H9 (cell line): ENCODE measurements at regions not wholly inside any gene's neighbourhood (a gene's known extent, or its start where the extent isn't known, plus 50 kb on each side); places are given as distances from the start of the nearest gene placed in this dataset.

ENCODE experiments used
- DNase-seq: peaks from one replicate; pipeline ENCODE4 v3.0.0-alpha.2; 2017
- H2AFZ ChIP-seq: one replicate; pipeline ENCODE4 v1.6.1; 2013; ENCODE audit warnings: mild to moderate bottlenecking, low read length, control low read depth, moderate library complexity
- H2AK5ac ChIP-seq: 2 replicates; pipeline ENCODE4 v1.6.1; 2013; ENCODE audit warnings: low read length, control low read depth, mixed read lengths; ENCODE audit not compliant: insufficient read length
- H2BK120ac ChIP-seq: one replicate; pipeline ENCODE4 v1.6.1; 2013; ENCODE audit warnings: low read depth, mild to moderate bottlenecking, low read length, control low read depth, inconsistent platforms; ENCODE audit not compliant: poor library complexity, severe bottlenecking
- H2BK12ac ChIP-seq: 2 replicates; pipeline ENCODE4 v1.6.1; 2013; ENCODE audit warnings: low read length, control low read depth, mixed read lengths, low read depth; ENCODE audit not compliant: insufficient read length
- H2BK15ac ChIP-seq: 2 replicates; pipeline ENCODE4 v1.6.1; 2013; ENCODE audit warnings: low read depth, low read length, control low read depth
- H2BK20ac ChIP-seq: one replicate; pipeline ENCODE4 v1.6.1; 2013; ENCODE audit warnings: low read depth, mild to moderate bottlenecking, low read length, control low read depth, inconsistent platforms; ENCODE audit not compliant: poor library complexity, severe bottlenecking
- H2BK5ac ChIP-seq: 2 replicates; pipeline ENCODE4 v1.6.1; 2013; ENCODE audit warnings: low read length, control low read depth, mixed read lengths; ENCODE audit not compliant: insufficient read length
- H3K14ac ChIP-seq: 2 replicates; pipeline ENCODE4 v1.6.1; 2013; ENCODE audit warnings: low read length, control low read depth; ENCODE audit not compliant: insufficient read depth
- H3K18ac ChIP-seq: 2 replicates; pipeline ENCODE4 v1.6.1; 2013; ENCODE audit warnings: low read depth, mild to moderate bottlenecking, mixed read lengths, low read length, control low read depth; ENCODE audit not compliant: insufficient read length
- H3K23ac ChIP-seq: 2 replicates; pipeline ENCODE4 v1.6.1; 2013; ENCODE audit warnings: low read length, control low read depth, mixed read lengths, low read depth; ENCODE audit not compliant: insufficient read length
- H3K23me2 ChIP-seq: 2 replicates; pipeline ENCODE4 v1.6.1; 2013; ENCODE audit warnings: low read depth, mild to moderate bottlenecking, mixed read lengths, low read length, control low read depth; ENCODE audit not compliant: insufficient read length, poor library complexity, severe bottlenecking
- H3K27ac ChIP-seq: 2 replicates; pipeline ENCODE4 v1.5.1; 2013; ENCODE audit warnings: low read length, control low read depth, mixed read lengths, low read depth; ENCODE audit not compliant: insufficient read length
- H3K27me3 ChIP-seq: 2 replicates; pipeline ENCODE4 v1.6.1; 2013; ENCODE audit warnings: low read length, control low read depth, inconsistent platforms; ENCODE audit not compliant: insufficient read depth
- H3K4ac ChIP-seq: 2 replicates; pipeline ENCODE4 v1.6.1; 2013; ENCODE audit warnings: low read depth, mild to moderate bottlenecking, control low read depth, inconsistent platforms, low read length, moderate library complexity
- H3K4me1 ChIP-seq: 2 replicates; pipeline ENCODE4 v1.6.1; 2013; ENCODE audit warnings: low read length, control low read depth, inconsistent platforms; ENCODE audit not compliant: insufficient read depth
- H3K4me2 ChIP-seq: 2 replicates; pipeline ENCODE4 v1.6.1; 2013; ENCODE audit warnings: low read length, control low read depth, mixed read lengths; ENCODE audit not compliant: insufficient read length, insufficient read depth
- H3K56ac ChIP-seq: 2 replicates; pipeline ENCODE4 v1.6.1; 2013; ENCODE audit warnings: low read depth, mild to moderate bottlenecking, mixed read lengths, low read length, control low read depth; ENCODE audit not compliant: insufficient read length
- H3K79me1 ChIP-seq: 2 replicates; pipeline ENCODE4 v1.6.1; 2013; ENCODE audit warnings: low read depth, mild to moderate bottlenecking, moderate library complexity, low read length, control low read depth, inconsistent platforms; ENCODE audit not compliant: insufficient read depth, poor library complexity, severe bottlenecking
- H3K79me2 ChIP-seq: 2 replicates; pipeline ENCODE4 v1.6.1; 2013; ENCODE audit warnings: low read length, control low read depth, inconsistent platforms; ENCODE audit not compliant: insufficient read depth
- H3K9ac ChIP-seq: 2 replicates; pipeline ENCODE4 v1.6.1; 2013; ENCODE audit warnings: low read length, control low read depth, mixed read lengths; ENCODE audit not compliant: insufficient read length; ENCODE audit errors: extremely low read depth
- H3K9me3 ChIP-seq: one replicate; pipeline ENCODE4 v1.6.1; 2013; ENCODE audit warnings: low read depth, low read length, inconsistent platforms; ENCODE audit not compliant: control insufficient read depth
- H3T11ph ChIP-seq: one replicate; pipeline ENCODE4 v1.6.1; 2013; ENCODE audit warnings: mild to moderate bottlenecking, low read length, control low read depth, inconsistent platforms
- H4K20me1 ChIP-seq: one replicate; pipeline ENCODE4 v1.6.1; 2013; ENCODE audit not compliant: control insufficient read depth, insufficient read length, insufficient read depth
- H4K5ac ChIP-seq: 2 replicates; pipeline ENCODE4 v1.6.1; 2013; ENCODE audit warnings: low read depth, mild to moderate bottlenecking, mixed read lengths, low read length, control low read depth; ENCODE audit not compliant: insufficient read length
- H4K8ac ChIP-seq: replicated peaks from 2 replicates; pipeline ENCODE4 v1.6.1; 2013; ENCODE audit warnings: low read length, control low read depth, mixed read lengths, low read depth; ENCODE audit not compliant: insufficient read length
- H4K91ac ChIP-seq: 2 replicates; pipeline ENCODE4 v1.6.1; 2013; ENCODE audit warnings: low read depth, mild to moderate bottlenecking, moderate library complexity, mixed read lengths, low read length, control low read depth; ENCODE audit not compliant: insufficient read length
- H3K27ac Mint-ChIP-seq, 3 experiments: 2 replicates in 2 of 3; 3 replicates in 1 of 3; pipeline ENCODE4 v1.8.0; 2020 to 2021; ENCODE audit warnings: mixed read lengths in 3 of 3, mild to moderate bottlenecking in 1 of 3, moderate library complexity in 1 of 3
- H3K27me3 Mint-ChIP-seq: 2 replicates; pipeline ENCODE4 v1.8.0; 2021; ENCODE audit warnings: low read depth, mild to moderate bottlenecking, moderate library complexity, mixed read lengths
- H3K36me3 Mint-ChIP-seq, 3 experiments: 2 replicates in 2 of 3; 3 replicates in 1 of 3; pipeline ENCODE4 v1.8.0; 2020 to 2021; ENCODE audit warnings: low read depth in 3 of 3, mixed read lengths in 3 of 3; ENCODE audit not compliant: insufficient read depth in 1 of 3
- H3K4me1 Mint-ChIP-seq, 2 experiments: 2 replicates each; pipeline ENCODE4 v1.8.0; 2020; ENCODE audit warnings: mixed read lengths in 2 of 2
- H3K4me3 Mint-ChIP-seq, 2 experiments: 2 replicates in 1 of 2; 3 replicates in 1 of 2; pipeline ENCODE4 v1.8.0; 2020 to 2021; ENCODE audit warnings: mild to moderate bottlenecking in 2 of 2, mixed read lengths in 2 of 2, moderate library complexity in 1 of 2
- H3K9me3 Mint-ChIP-seq, 2 experiments: 2 replicates in 1 of 2; 3 replicates in 1 of 2; pipeline ENCODE4 v1.8.0; 2020; ENCODE audit warnings: mild to moderate bottlenecking in 2 of 2, mixed read lengths in 2 of 2, moderate library complexity in 1 of 2
- CTCF ChIP-seq: fragments of 200-600 bp; sonication (generic); conservative IDR thresholded peaks from 3 replicates; pipeline ENCODE4 v1.8.0; 2021; ENCODE audit warnings: antibody characterized with exemption, mild to moderate bottlenecking
- whole genome bisulfite sequencing: extraction: QIAGEN DNeasy Blood & Tissue Kit; methylation state at CpG from one replicate; pipeline ENCODE4 v1.1.7; 2013; ENCODE audit warnings: missing lambda C conversion rate, low lambda C conversion rate, mixed read lengths; ENCODE audit not compliant: insufficient read length; ENCODE audit errors: extremely low coverage; 5-methylcytosine and 5-hydroxymethylcytosine counted together

- no CpG with 5 or more reads among the region's 4 CpGs for WGBS
- no peaks in the 10 kb centered on the region for H3K36me3 Mint-ChIP-seq
These were observed 267.0 kb upstream of the GOLIM4 start for GRCh38 chr3:168362661-168363247.

More at GRCh38 chr3:168362661-168363247, 267.0 kb upstream of the GOLIM4 start:
- Histone ChIP-seq H3K4me2 (no peak overlapping the region), H2BK20ac (no peak overlapping the region), H3K23me2 (no peaks in the 10 kb centered on the region), H2BK5ac (no peak overlapping the region), H3K27me3 (no peaks in the 10 kb centered on the region), H2BK15ac (no peak overlapping the region), H3K9me3 (no peaks in the 10 kb centered on the region), H3K4me1 (no peaks in the 10 kb centered on the region), H3K14ac (no peak overlapping the region), H4K5ac (no peak overlapping the region), H3K79me2 (no peaks in the 10 kb centered on the region), H3K23ac (no peak overlapping the region), H2BK12ac (no peak overlapping the region), H3K18ac (no peak overlapping the region), H3K4ac (no peak overlapping the region), H3T11ph (no peak overlapping the region), H4K20me1 (no peaks in the 10 kb centered on the region), H4K8ac (no peak overlapping the region), H3K27ac (no peak overlapping the region), H3K79me1 (no peaks in the 10 kb centered on the region), H3K9ac (no peak overlapping the region), H2AK5ac (no peak overlapping the region), H3K56ac (no peak overlapping the region), H4K91ac (no peak overlapping the region), H2BK120ac (no peak overlapping the region), H2AFZ (no peak overlapping the region)
- no peaks in the 10 kb centered on the region for H3K27me3 Mint-ChIP-seq
- peak overlapping the region in 1 of 3 experiments; percentile 74; a peak in 1 of 7 replicates for H3K27ac Mint-ChIP-seq
- no peak for TF ChIP-seq CTCF
- no peak for DNase-seq
- no peak overlapping the region for H3K4me3 Mint-ChIP-seq
- H3K4me1 Mint-ChIP-seq: peaks cover 3 to 5% of the 10 kb centered on the region in 2 experiments; a peak in 2 of 4 replicates
- H3K9me3 Mint-ChIP-seq: no peaks in the 10 kb centered on the region
